HepG2 (cell line): ENCODE measurements at regions not wholly inside any gene's neighbourhood (a gene's known extent, or its start where the extent isn't known, plus 50 kb on each side); places are given as distances from the start of the nearest gene placed in this dataset.

Source experiments
- ATAC-seq: fragments of 200-7000 bp; cut with Tn5 transposase; 3 replicates; pipeline ENCODE4 v1.9.1; 2020; ENCODE audit warnings: mild to moderate bottlenecking, moderate library complexity
- BruUV-seq: library from RNA; stranded (reverse); fragments of 400-500 nt; replicated peaks from 2 replicates; lab custom pipeline; 2021; lab: Mats Ljungman, UMichigan
- CTCF ChIA-PET: fragments of 300-600 bp; formaldehyde crosslinking; extraction: SDS; loops from one replicate; lab custom pipeline; 2021; ENCODE audit warnings: low total read pairs, inconsistent platforms, low intra/inter-chr PET ratio; lab: Yijun Ruan, JAX
- POLR2A ChIA-PET: fragments of 350-600 bp; sonication (Branson Sonifier 250); formaldehyde crosslinking; loops from one replicate; lab custom pipeline; 2020; ENCODE audit warnings: antibody characterized with exemption, inconsistent platforms; lab: Yijun Ruan, JAX
- DNase-seq: peaks from one replicate; pipeline ENCODE4 v3.0.0-alpha.2; 2015; ENCODE audit warnings: low spot score
- FAIRE-seq: peaks from 3 replicates; lab custom pipeline; 2011; peaks lifted over from hg19 to GRCh38; lab: Jason Lieb, UNC
- H2AFZ ChIP-seq: one replicate; pipeline ENCODE4 v1.6.1; 2011; ENCODE audit warnings: low read length, inconsistent platforms
- H3K27ac ChIP-seq: fragments of 300-600 bp; 3 replicates; pipeline ENCODE4 v1.8.0; 2011; ENCODE audit warnings: mixed run types, mild to moderate bottlenecking, mixed read lengths, low read length, inconsistent platforms; ENCODE audit not compliant: insufficient read depth; ENCODE audit errors: extremely low read length
- H3K27me3 ChIP-seq, 2 experiments: fragments of 200-600 bp in 1 of 2; 2 replicates in 1 of 2; 3 replicates in 1 of 2; pipeline versions ENCODE4 v1.6.0 to v1.8.0; 2011; ENCODE audit warnings: low read length in 2 of 2, mild to moderate bottlenecking in 2 of 2, moderate library complexity in 2 of 2, inconsistent platforms in 1 of 2; ENCODE audit not compliant: insufficient read depth in 2 of 2, control insufficient read depth in 1 of 2
- H3K36me3 ChIP-seq, 2 experiments: fragments of 200-600 bp in 1 of 2; replicated peaks in 1 of 2; 2 replicates in 1 of 2; 3 replicates in 1 of 2; pipeline versions ENCODE4 v1.5.1 to v1.8.0; 2011; ENCODE audit warnings: low read length in 2 of 2, inconsistent platforms in 1 of 2; ENCODE audit not compliant: insufficient read depth in 2 of 2, control insufficient read depth in 1 of 2
- H3K4me1 ChIP-seq: 2 replicates; pipeline ENCODE4 v1.5.1; 2012; ENCODE audit warnings: low read length, inconsistent platforms; ENCODE audit not compliant: insufficient read depth
- H3K4me2 ChIP-seq: 2 replicates; pipeline ENCODE4 v1.6.0; 2011; ENCODE audit warnings: low read depth, low read length, inconsistent platforms
- H3K4me3 ChIP-seq, 3 experiments: fragments of 200-600 bp in 1 of 3; sonication (generic), shearing (Covaris generic) in 1 of 3; replicated peaks in 1 of 3; 2 replicates each; pipeline ENCODE4 v1.5.1; 2011 to 2016; ENCODE audit warnings: low read length in 3 of 3, inconsistent platforms in 2 of 3, low read depth in 2 of 3, mild to moderate bottlenecking in 2 of 3, control low read depth in 1 of 3, mixed read lengths in 1 of 3; ENCODE audit not compliant: insufficient read depth in 1 of 3
- H3K79me2 ChIP-seq: one replicate; pipeline ENCODE4 v1.6.1; 2011; ENCODE audit warnings: low read length, inconsistent platforms; ENCODE audit not compliant: insufficient read depth
- H3K9ac ChIP-seq: 2 replicates; pipeline ENCODE4 v1.6.0; 2011; ENCODE audit warnings: mild to moderate bottlenecking, low read depth, low read length, inconsistent platforms; ENCODE audit not compliant: insufficient read depth
- H3K9me3 ChIP-seq: 2 replicates; pipeline ENCODE4 v1.5.1; 2012; ENCODE audit warnings: mild to moderate bottlenecking, low read length
- H4K20me1 ChIP-seq: 2 replicates; pipeline ENCODE4 v1.6.0; 2011; ENCODE audit warnings: inconsistent platforms, mild to moderate bottlenecking, low read length, moderate library complexity; ENCODE audit not compliant: insufficient read depth
- ERF ChIP-seq: IDR thresholded peaks from 2 replicates; pipeline ENCODE4 v1.6.1; 2018; ENCODE audit warnings: missing biosample characterization, missing genetic modification reagents
- FOXK2 ChIP-seq: fragments of 450-650 bp; IDR thresholded peaks from 2 replicates; pipeline ENCODE4 v1.6.1; 2016
- GATAD1 ChIP-seq: IDR thresholded peaks from 2 replicates; pipeline ENCODE4 v1.6.1; 2016; ENCODE audit warnings: missing genetic modification reagents, missing compliant biosample characterization
- KLF11 ChIP-seq: IDR thresholded peaks from 2 replicates; pipeline ENCODE4 v1.6.1; 2016; ENCODE audit warnings: missing compliant biosample characterization
- MEIS1 ChIP-seq: sonication (generic); formaldehyde crosslinking; IDR thresholded peaks from 2 replicates; pipeline ENCODE4 v1.9.0; 2021; ENCODE audit warnings: mild to moderate bottlenecking, missing genetic modification reagents, moderate library complexity, borderline replicate concordance
- RORA ChIP-seq: sonication (generic); formaldehyde crosslinking; IDR thresholded peaks from 2 replicates; pipeline ENCODE4 v1.5.0; 2020; ENCODE audit warnings: mild to moderate bottlenecking, missing genetic modification reagents, moderate library complexity
- SNAPC2 ChIP-seq: sonication (generic); formaldehyde crosslinking; IDR thresholded peaks from 2 replicates; pipeline ENCODE4 v1.8.1; 2022; ENCODE audit warnings: mild to moderate bottlenecking, missing genetic modification reagents
- XBP1 ChIP-seq: sonication (generic); formaldehyde crosslinking; IDR thresholded peaks from 2 replicates; pipeline ENCODE4 v1.5.0; 2020; ENCODE audit warnings: missing genetic modification reagents
- ZNF260 ChIP-seq: sonication (generic); formaldehyde crosslinking; IDR thresholded peaks from 2 replicates; pipeline ENCODE4 v1.4.0; 2020; ENCODE audit warnings: missing genetic modification reagents, low read depth, mild to moderate bottlenecking, borderline replicate concordance
- ZNF33A ChIP-seq: sonication (generic); formaldehyde crosslinking; IDR thresholded peaks from 2 replicates; pipeline ENCODE4 v1.5.1; 2020; ENCODE audit warnings: missing genetic modification reagents, mild to moderate bottlenecking, moderate library complexity, borderline replicate concordance
- WGBS: methylation state at CpG from one replicate; pipeline ENCODE4 v1.1.6; 2017; ENCODE audit warnings: low lambda C conversion rate; 5-methylcytosine and 5-hydroxymethylcytosine counted together
- in situ Hi-C: cut with HindIII; loops from 2 replicates; pipeline ENCODE4 v1.10.0; 2017; ENCODE audit warnings: low pct_unique_long_range_greater_than_20kb; ENCODE audit not compliant: extremely low pct_ligation_motif_present
- intact Hi-C: fragments of 100-400 bp; cut with micrococcal nuclease; formaldehyde crosslinking; loops from one replicate; pipeline ENCODE4 v1.10.0; 2022; ENCODE audit not compliant: unreplicated experiment
- TF ChIP-seq, protein P1 (sequence below): sonication (generic); formaldehyde crosslinking; IDR thresholded peaks from 2 replicates; pipeline ENCODE4 v1.4.0; 2020; ENCODE audit warnings: mild to moderate bottlenecking, missing genetic modification reagents
- TF ChIP-seq, protein P2 (sequence below): sonication (generic); formaldehyde crosslinking; IDR thresholded peaks from 2 replicates; pipeline ENCODE4 v1.5.0; 2020; ENCODE audit warnings: missing genetic modification reagents

DNA sequence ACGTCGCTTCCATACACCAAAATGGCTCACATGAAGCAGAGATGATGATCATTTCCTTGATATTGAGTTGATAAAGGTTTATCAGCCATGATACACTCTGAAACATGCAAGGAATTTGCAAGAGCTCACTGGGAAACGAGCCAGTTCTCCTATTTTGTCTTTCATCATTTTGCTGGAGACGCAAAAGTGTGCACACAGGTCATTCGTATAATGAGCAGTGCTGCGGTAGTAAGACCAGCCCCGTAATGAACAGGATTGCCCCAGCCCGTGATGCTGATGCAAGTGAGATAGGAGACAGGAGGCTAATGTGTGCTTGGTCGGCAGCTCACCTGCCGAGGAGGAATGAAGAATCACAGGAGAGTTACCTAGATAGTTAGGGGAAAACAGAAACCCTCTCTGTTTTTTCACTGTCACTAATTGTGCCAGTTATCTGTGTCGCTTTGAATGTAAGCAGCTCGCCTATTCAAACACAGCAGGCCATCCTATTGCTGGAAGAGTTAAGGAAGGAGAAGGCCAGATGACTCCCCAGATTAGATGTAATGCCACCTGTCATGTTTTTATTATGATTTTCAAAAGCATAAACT is 391.8 kb downstream of the SAMD5 start:
- TF ChIP-seq KLF11 = no peak
- TF ChIP-seq ZNF33A (CRISPR knock-in tag) = no peak
- no peak for TF ChIP-seq MEIS1 (CRISPR knock-in tag)
- TF ChIP-seq ZNF260 (CRISPR knock-in tag) = no peak
- no peak for TF ChIP-seq FOXK2
- no peak for TF ChIP-seq RORA (CRISPR knock-in tag)
- no peak for TF ChIP-seq SNAPC2
- TF ChIP-seq, protein P1, sequence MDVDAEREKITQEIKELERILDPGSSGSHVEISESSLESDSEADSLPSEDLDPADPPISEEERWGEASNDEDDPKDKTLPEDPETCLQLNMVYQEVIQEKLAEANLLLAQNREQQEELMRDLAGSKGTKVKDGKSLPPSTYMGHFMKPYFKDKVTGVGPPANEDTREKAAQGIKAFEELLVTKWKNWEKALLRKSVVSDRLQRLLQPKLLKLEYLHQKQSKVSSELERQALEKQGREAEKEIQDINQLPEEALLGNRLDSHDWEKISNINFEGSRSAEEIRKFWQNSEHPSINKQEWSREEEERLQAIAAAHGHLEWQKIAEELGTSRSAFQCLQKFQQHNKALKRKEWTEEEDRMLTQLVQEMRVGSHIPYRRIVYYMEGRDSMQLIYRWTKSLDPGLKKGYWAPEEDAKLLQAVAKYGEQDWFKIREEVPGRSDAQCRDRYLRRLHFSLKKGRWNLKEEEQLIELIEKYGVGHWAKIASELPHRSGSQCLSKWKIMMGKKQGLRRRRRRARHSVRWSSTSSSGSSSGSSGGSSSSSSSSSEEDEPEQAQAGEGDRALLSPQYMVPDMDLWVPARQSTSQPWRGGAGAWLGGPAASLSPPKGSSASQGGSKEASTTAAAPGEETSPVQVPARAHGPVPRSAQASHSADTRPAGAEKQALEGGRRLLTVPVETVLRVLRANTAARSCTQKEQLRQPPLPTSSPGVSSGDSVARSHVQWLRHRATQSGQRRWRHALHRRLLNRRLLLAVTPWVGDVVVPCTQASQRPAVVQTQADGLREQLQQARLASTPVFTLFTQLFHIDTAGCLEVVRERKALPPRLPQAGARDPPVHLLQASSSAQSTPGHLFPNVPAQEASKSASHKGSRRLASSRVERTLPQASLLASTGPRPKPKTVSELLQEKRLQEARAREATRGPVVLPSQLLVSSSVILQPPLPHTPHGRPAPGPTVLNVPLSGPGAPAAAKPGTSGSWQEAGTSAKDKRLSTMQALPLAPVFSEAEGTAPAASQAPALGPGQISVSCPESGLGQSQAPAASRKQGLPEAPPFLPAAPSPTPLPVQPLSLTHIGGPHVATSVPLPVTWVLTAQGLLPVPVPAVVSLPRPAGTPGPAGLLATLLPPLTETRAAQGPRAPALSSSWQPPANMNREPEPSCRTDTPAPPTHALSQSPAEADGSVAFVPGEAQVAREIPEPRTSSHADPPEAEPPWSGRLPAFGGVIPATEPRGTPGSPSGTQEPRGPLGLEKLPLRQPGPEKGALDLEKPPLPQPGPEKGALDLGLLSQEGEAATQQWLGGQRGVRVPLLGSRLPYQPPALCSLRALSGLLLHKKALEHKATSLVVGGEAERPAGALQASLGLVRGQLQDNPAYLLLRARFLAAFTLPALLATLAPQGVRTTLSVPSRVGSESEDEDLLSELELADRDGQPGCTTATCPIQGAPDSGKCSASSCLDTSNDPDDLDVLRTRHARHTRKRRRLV (CRISPR knock-in tag) = no peak
- TF ChIP-seq GATAD1 (CRISPR knock-in tag) = no peak
- TF ChIP-seq, protein P2, sequence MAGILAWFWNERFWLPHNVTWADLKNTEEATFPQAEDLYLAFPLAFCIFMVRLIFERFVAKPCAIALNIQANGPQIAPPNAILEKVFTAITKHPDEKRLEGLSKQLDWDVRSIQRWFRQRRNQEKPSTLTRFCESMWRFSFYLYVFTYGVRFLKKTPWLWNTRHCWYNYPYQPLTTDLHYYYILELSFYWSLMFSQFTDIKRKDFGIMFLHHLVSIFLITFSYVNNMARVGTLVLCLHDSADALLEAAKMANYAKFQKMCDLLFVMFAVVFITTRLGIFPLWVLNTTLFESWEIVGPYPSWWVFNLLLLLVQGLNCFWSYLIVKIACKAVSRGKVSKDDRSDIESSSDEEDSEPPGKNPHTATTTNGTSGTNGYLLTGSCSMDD (CRISPR knock-in tag) = no peak
- no peak for TF ChIP-seq ERF (CRISPR knock-in tag)
- TF ChIP-seq XBP1 (CRISPR knock-in tag) = no peak
- Histone ChIP-seq H3K9me3 (no peaks in the 10 kb centered on the region), H4K20me1 (no peaks in the 10 kb centered on the region), H3K27me3 (no peaks in the 10 kb centered on the region; a peak in 1 of 5 replicates), H3K79me2 (no peaks in the 10 kb centered on the region), H3K36me3 (no peaks in the 10 kb centered on the region), H3K4me1 (no peaks in the 10 kb centered on the region), H2AFZ (no peak overlapping the region), H3K4me2 (no peak overlapping the region), H3K9ac (no peak overlapping the region), H3K27ac (no peak overlapping the region), H3K4me3 (no peak overlapping the region)
- ChIA-PET CTCF (no interaction called here), POLR2A (no interaction called here)
- no peak for FAIRE-seq
- DNase-seq = no peak
- BruUV-seq = no TSS peak
- 37% methylated on average over 12 of the region's 12 CpGs for WGBS
- in situ Hi-C loops (no loop called here), intact Hi-C loops (no loop called here)
- no peak for ATAC-seq
